D341Med (cell line): ENCODE measurements at regions not wholly inside any gene's neighbourhood (a gene's known extent, or its start where the extent isn't known, plus 50 kb on each side); places are given as distances from the start of the nearest gene placed in this dataset.
"Not testable (repeated sequence)": the region's sequence is repeated elsewhere in the genome, so short reads cannot be mapped to it uniquely, and the experiment has no call there.

Source experiments
- DNase-seq: peaks from one replicate; pipeline ENCODE4 v3.0.0; 2012; ENCODE audit warnings: low spot score

DNA sequence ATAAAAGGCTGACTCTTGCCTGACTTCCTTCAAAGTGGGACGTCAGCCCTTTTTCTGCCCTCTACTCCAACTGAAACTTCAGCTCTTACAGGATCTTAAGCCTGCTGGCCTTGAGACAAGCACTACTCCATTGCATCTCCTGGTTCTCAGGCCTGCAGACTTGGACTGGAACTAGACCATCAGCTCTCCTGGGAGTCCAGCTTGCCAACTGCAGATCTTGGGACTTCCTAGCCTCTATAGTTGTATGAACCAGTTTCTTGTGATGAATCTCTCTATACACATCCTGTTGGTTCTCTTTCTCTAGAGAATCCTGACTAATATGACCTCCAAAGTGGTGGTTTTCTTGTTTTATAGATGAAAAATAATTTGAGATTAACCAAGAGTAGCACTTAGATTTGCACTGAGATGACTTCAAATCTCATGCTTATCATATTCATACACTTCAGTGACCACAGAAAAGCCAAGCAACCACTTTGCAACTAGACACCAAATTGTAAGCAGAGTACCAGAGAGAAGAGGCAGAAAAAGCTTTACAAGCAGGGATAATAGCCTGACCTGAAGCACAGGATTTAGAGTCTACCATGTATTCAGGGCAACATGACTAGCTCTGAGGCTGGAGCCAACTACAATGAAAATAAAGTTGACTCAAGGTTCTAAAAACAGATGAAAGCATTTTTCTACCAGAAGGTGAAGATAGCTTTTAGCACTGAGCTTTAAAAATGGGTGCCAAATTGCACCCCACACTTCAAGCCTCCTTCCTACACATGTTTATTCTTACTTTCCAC, 661.3 kb upstream of the USP24 start:
- no peak for DNase-seq

DNA sequence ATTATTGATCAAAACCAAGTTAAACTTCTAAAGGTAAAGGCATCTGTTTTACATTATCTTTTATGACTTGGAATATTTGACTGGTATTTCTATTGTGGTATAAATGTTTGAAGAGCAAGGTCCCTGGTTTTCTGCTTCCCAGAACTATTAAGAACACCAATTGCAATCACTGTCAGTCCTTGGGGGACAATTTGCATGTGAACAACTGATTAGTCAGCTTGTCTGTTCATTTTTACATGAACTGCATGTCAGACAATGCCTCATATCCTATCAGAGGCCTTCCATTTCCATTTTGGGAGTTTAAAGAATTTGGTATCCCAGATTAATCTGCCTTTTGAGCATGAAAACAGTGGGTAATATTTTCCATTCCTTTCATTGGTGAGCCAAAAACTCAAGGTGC, 654.9 kb upstream of the USP24 start:
- DNase-seq: no peak

DNA sequence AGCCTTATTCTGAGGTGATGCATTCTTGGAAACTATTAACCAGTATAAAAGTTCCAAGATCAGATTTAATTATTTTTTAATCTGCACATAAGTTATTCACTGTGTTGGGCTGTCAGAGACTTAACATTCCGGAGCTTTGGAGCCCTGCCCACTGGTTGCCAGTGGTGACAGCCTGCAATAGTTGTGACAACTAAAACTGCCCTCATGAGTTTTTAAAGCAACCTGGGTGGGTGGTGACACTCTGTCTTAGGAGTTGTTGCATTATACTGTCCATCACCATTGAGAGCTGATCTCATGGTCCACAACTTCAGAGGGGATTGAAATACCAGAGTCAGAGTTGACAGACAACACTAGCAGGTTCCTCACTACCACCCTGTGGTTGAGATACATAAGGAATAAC, 653.9 kb upstream of the USP24 start:
- no peak for DNase-seq

DNA sequence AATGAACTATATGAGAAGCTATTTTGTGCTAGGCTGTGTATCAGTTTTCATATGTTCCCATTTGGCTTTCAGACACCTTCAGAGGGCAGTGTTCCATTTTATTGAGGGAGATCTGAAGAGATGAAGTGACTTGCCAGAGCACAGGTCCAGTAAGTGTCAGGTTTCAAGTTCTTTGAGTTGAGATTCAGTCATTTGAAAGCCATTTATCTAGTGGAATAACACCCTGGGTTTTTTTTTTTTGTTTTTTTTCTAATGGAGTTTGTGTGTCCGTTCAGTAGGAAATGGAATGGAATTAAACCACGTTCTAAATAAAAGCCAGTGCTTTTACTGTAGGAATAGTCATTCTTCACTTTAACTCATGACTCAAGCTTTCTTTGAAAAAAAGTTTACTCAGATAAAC, 652.9 kb upstream of the USP24 start:
- no peak for DNase-seq

DNA sequence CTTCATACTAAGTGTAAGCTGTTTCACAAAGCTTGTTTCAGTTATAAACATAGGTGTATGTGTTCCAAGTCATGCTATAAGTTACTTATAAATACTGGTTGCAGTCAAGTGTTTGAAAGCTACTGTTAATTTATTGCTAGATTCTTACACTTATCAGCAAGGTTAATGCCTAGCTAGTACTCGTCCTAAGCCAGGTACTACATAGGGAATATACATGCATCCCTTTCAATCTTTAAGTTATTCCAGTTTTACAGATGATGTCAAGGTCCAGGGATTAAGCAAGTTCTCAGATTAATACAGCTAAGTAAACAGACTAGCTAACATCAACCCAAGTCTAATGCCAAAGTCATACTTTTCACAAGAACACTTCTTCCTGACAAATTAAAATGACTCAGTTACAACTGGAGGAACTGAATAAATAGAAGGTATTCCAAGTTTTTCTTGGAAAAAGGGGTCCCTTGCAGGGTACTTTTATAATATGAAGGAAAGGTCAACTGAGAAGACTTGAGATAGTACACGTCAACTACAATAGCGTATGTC, 652.2 kb upstream of the USP24 start:
- DNase-seq: no peak

DNA sequence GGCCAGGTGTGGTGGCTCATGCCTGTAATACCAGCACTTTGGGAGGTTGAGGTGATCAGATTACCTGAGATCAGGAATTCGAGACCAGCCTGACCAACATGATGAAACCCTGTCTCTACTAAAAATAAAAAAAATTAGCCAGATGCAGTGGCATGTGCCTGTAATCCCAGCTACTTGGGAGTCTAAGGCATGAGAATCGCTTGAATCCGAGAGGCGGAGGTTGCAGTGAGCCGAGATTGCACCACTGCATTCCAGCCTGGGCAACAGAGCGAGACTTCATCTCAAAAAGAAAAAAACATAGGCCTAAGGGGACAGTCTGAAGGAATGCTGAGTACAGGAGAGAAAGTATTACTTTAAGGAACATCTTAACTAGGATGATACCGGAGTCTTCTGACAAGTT, 650.6 kb upstream of the USP24 start:
- DNase-seq: not testable (repeated sequence)

DNA sequence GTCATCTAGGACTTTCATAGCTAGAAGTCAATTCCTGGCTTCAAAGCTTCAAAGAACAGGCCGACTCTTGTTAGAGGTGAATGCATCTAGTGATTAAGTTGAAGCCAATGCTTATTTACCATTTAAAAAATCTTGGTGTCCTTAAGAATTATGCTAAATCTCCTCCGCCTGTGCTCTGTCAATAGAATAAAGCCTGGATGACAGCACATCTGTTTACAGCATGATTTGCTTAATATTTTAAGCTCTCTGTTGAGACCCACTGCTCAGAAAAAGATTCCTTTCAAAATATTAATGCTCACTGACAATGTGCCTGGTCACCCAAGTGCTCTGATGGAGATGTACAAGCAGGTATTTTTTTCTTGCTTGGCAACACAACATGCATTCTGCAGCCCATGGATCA, 649.1 kb upstream of the USP24 start:
- DNase-seq: no peak

DNA sequence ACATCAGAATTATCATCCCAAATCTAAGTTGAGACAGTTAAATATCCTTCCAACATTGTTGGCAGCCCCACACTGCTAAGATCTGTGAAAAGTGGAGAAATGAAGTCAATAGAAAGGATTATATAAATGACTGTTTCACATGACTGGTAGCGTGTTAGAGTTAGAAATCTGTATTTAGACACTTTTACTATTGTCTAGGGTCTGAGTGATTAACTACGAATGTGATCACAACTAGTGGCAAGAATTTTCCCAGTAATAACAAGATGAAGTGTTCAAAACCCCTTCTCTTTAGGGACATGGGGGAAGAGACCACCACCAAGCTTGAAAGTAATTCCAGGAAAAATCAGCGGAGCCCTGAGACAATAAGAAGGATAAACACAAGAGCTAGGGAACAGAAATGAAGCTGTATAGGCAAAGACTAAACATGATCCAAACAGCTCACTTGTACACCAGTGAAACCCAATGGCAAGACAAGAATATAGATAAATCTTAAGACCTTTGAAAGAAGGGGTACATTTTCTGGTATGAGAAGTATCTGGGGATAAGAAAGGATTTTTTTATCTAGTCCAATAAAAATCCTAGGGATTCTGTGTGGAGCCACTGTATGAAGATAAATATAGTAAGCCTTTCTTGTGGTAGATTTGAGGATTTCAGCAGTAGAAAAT, 646.6 kb upstream of the USP24 start:
- DNase-seq: no peak

DNA sequence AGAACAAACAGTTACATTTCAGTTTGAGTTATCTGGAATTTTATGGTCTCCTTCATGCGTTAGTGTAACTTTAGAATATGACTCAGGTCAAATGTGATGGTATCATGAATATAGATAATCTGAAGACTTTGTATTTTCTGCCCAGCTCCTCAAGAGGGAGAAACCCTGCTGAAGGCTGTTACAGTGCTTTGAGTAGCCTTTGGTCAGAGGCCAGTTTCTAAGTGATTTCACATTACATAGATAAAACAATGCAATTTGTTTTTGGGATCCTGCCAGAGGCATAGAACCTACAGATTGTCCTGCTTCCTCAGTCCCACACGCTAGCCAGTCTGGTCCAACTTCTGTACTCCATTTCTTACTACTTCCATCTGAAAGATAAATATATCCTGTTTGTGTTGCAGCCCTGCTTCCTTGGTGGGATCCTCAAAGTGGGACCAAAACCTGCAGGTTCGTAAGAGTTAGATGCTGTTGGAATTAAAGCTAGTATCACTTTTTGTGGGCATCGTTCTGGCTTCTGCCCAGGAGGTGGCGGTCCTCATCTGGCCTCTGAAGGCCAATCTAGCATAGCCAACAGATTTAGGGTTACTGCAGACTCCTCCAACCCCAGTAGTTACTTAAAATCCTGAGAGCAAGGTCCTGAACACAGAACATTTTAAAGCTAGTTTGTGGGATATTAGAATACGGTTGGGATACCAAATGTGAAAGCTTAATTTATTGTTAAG, 645.8 kb upstream of the USP24 start:
- no peak for DNase-seq

DNA sequence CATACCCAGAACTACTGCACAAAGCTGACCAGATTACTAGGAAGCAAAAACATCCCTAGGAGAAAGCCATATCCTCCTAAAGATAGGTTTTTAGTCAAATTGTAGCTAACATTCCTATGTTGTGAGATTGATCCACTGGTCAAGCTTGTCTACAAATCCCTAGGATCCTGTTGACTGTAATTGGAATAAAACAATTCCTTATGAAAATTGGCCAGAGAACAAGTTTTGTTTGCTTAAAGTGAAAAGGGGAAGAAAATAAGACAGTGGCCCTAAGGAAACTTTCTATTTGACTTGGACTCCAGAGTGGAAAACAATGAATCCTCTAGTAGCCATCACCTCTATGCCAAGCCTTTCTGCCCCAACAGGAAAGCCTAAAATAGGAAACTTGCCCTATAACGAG, 645.2 kb upstream of the USP24 start:
- DNase-seq: no peak

DNA sequence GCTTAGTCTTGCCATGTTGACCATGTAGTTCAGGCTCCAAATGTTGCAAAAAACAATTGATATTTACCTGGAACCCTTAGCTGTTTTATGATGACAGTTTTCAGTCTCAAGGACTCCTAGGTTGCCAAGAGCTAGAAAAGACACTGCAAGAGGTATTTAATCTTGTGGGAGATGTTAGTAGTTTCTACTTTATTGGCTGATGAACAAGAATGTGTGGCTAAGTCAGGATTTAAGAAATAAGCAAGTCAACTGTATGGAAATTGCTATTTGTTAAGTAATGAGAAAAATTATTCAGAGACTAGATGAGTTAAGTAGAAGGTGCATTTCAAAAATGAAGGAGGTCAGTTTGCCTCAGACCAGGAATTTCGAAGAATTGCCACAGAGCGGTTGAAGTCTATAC, 639.7 kb upstream of the USP24 start:
- DNase-seq: no peak

DNA sequence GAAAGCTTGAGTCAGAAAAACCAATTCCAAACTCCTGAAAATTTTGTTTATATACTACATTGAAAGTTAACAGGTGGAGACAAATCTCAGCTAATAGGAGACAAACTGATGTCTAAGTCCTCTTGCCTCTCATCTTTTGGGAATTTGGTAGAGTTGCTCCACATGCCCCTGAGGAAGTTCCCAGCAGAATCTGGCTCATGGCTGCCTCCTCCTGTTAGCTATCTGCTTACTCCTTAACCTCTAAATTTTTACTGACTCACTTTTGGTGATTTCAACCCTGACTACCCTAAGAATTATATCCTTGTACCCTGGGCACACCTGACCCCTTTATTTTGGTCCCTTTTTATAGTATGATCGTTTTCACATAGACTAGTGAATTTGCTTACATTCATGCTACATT, 633.7 kb upstream of the USP24 start:
- no peak for DNase-seq

DNA sequence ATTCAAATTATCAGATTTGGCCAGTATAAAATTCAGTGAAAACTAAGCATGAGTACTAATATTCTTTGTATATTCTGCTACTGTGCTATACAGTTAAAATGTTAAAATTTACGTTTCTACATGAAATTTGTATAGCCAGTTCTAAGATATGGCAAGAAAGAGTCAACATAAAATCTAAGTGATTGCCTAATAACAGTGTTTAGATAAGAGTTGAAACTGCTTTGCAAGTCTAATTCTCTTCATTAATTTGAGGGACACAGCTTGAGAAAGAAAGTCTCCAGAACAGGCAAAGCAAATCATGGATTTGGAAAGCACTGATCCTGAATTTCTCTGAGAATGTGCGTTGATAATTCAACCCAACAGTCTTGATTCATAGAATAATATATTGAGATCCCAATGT, 630.9 kb upstream of the USP24 start:
- no peak for DNase-seq

DNA sequence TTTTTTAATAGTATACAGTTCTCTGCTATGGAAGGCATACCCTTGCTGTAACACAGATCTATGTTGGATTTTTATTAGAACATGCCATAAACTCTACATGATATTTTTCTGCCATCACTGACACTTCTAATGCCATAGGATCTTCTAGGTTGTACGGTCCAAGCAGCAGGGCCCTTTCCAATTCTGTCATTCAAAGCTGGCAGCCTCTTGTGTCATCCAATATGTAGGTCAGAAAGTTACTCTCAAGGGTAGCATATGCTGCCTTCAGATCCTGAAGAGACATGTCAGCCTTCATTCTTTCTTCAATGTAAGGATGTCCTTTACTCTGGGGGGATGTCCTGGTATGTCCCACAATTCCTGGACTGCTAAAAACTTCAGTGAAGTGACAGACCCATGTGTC, 629.2 kb upstream of the USP24 start:
- no peak for DNase-seq

DNA sequence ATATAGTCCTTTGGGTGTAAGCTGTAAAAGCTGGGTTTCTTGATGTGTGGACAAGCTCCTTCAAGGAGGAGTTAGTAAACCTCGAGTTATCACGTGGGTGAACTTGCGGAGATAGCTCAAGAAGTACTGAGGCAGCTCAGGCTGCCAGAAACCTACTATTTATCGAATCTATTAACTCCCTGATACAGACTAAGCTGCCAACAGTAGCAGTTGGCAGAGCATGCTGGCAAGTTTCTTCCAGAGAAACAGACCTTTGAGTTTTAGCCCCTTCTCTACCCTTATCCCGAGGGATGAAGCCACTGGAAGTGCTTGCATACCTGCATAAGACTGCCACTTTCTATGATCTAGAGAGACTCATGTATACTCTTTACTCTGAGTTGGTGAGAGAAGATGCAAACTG, 624.5 kb upstream of the USP24 start:
- no peak for DNase-seq

DNA sequence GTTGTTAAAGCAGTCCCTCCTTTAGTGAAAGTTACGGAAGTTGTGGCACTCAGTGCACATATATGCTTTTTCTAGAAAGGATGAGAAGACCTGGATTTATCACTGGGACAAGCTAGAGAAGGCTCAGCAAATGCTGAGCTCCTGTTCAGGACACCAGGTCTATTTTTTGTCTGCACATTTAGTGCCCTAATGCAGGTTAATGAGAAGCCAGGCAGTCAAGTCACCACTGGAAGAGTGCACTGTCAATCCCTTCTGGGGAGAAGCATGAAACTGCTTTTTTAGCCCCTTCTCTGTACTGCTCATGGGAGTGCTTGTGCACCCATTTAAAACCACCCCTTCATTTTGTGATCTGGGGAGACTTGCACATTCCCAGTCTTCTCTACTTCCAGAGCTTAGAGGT, 624.1 kb upstream of the USP24 start:
- no peak for DNase-seq

DNA sequence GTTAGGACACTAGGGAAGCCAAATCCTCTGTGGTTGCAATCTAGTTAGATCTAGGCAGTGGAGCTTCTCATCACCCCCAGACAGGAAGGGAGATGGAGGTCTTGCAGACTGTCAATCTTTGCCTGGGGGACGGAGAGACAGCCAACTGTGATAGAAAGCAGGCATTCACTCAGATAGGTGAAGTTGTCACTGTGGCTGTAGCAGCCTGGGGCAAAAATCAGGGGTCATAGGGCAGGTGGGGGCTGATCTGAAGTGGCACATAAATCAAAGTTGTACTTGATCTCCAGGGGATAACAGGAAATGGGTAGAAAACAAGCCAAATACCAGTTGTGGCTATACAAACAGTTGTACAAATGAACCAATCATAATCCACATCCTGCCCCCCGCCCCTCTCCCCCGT, 620.9 kb upstream of the USP24 start:
- DNase-seq: no peak

DNA sequence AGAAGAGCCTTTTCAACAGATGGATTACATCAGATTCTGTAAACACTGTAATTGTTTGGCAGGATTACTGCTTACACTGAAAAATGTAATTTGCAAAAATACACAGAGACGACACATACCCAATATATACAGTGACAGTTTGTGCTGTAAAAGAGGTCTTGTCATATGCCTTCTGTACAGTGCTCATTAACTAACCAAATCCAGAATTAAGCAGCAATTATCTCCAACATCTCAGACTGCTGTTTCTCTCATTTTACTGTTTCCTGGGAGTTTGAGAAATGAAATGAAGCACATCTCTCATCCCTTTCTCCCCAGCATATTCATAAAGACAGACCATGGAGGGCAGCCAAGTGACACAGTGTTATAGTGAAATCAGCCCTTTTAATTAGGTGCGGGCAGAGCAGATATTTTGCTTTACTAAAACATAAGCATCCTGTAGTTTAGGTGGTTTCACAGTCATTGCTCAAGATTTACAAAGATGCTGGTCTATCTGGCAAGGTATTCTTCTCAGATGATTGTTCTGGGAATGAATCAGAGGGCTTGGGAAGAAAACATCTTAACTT, 618.4 kb upstream of the USP24 start:
- DNase-seq: no peak

DNA sequence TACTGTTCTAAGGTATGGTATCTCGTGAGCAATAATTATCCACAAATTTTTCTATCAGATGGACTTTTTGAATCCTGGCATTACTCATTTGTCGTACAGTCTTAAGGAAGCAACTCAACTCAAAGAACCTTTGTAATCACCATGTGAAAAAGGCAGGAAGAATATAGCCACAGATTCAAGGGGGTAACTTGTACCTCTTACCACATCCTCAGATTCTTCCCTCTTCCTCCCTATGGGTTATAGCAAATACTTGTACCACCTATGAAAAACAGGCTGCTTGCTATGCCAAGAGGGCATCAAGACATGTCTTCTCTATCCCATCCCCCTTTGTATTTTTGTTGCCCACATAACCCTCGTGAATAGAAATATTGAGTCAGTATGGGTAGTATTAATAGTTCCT, 616.6 kb upstream of the USP24 start:
- no peak for DNase-seq

DNA sequence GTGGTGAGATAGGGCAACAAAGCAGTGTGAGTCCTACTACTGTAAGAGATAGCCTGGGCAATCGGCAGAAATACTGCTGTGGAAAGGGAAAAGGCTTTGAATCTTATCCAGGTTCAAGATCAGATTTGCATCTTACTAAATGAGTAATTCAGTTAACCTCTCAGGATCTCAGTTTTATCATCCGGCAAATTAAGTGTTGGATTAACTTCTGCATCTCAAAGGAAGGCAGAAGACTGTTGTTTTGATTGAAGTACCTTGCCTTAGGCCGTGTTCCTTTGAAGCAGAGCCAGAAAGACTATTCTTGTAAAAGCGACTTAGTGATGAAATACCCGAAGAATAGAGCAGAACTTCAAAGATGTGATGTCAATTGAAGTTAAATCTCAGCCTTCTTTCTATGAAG, 612.9 kb upstream of the USP24 start:
- no peak for DNase-seq

DNA sequence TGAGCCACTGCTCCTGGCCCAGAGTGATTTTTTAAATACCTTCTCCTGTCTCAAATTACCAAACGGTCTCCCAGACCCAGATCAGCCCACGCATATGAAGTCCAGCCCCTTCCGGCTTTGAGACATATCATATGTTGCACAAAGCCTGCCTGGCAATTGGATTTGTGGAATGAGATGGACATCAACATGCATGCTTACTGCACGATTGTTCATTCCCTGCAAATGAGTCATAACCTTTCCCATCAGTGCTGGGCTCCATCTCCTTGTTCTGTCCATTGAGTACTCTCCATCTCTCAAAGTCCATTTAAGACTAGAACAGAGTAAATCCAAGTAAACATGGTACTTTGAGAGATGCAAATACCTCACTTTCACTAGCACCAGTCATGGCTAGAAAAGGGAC, 612.2 kb upstream of the USP24 start:
- DNase-seq: no peak

DNA sequence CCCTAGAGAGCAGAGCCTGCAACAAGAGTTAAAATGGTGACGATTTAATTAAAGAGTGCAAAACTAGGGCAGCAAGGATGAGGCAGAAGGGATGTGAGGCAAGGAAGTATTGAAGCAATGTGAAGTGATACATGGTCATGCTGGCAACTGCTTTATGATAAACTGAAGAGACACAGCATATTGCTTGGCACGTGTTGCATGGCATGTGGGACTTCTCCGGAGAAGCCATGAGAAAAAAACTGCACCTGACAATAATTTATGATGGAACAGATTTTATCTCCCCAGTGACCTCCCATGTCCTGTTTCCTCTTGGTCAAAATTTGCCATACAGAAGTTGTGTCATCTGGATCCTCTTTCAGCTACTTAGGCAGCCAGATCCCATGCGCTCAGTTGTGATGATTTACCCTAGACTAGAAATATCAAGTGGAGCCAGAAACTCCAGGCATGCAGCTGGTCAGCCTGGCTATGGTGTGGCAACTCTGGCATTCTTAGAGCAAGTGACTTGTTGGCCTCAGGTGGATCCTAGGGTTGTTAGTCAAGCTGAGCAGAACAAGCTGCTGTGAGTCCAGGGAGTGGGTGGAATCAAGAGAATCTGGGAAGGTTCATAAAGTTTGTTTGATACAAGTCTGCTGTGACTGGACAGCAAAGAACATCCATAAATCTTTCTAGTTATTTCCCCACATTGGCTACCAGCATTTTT, 611.4 kb upstream of the USP24 start:
- no peak for DNase-seq
